A673 (cell line): ENCODE measurements at regions not wholly inside any gene's neighbourhood (a gene's known extent, or its start where the extent isn't known, plus 50 kb on each side); places are given as distances from the start of the nearest gene placed in this dataset.

Source experiments
- BruUV-seq: library from RNA; stranded (reverse); fragments of 400-500 nt; replicated peaks from 2 replicates; lab custom pipeline; 2021; lab: Mats Ljungman, UMichigan
- CTCF ChIA-PET: fragments of 300-600 bp; sonication (Branson Sonifier 250); formaldehyde crosslinking; loops from one replicate; lab custom pipeline; 2022; ENCODE audit warnings: antibody characterized with exemption; lab: Charles Lee
- POLR2A ChIA-PET: fragments of 300-600 bp; sonication (Branson Sonifier 250); formaldehyde crosslinking; loops from one replicate; lab custom pipeline; 2022; ENCODE audit warnings: antibody characterized with exemption; ENCODE audit not compliant: low non-redundant PET; lab: Charles Lee
- DNase-seq: peaks from one replicate; pipeline ENCODE4 v3.0.0-alpha.2; 2015; ENCODE audit warnings: low spot score
- H3K27ac ChIP-seq: fragments of 200-600 bp; sonication (generic); 2 replicates; pipeline ENCODE4 v1.5.1; 2016; ENCODE audit warnings: mixed run types, low read depth, mild to moderate bottlenecking, mixed read lengths, antibody characterized with exemption, low read length; ENCODE audit not compliant: poor library complexity, severe bottlenecking
- H3K27me3 ChIP-seq: fragments of 200-600 bp; sonication (generic); replicated peaks from 2 replicates; pipeline ENCODE4 v1.6.1; 2017; ENCODE audit warnings: mixed run types, low read depth, mild to moderate bottlenecking, mixed read lengths, antibody characterized with exemption, low read length; ENCODE audit not compliant: insufficient read depth, poor library complexity
- H3K36me3 ChIP-seq: fragments of 200-600 bp; sonication (generic); 2 replicates; pipeline ENCODE4 v1.6.1; 2016; ENCODE audit warnings: mixed run types, mild to moderate bottlenecking, mixed read lengths, antibody characterized with exemption, low read length; ENCODE audit not compliant: insufficient read depth, poor library complexity, severe bottlenecking
- H3K4me1 ChIP-seq: fragments of 200-600 bp; sonication (generic); 2 replicates; pipeline ENCODE4 v1.6.1; 2017; ENCODE audit warnings: mixed run types, mild to moderate bottlenecking, mixed read lengths, antibody characterized with exemption, low read length; ENCODE audit not compliant: insufficient read depth, poor library complexity, severe bottlenecking
- H3K4me3 ChIP-seq: fragments of 200-600 bp; sonication (generic); 2 replicates; pipeline ENCODE4 v1.5.1; 2016; ENCODE audit warnings: low read depth, mixed run types, mild to moderate bottlenecking, mixed read lengths, low read length; ENCODE audit not compliant: poor library complexity, severe bottlenecking
- H3K9me3 ChIP-seq: fragments of 200-600 bp; sonication (generic); 2 replicates; pipeline ENCODE4 v1.6.1; 2016; ENCODE audit warnings: mixed run types, low read depth, mild to moderate bottlenecking, mixed read lengths, antibody characterized with exemption, low read length; ENCODE audit not compliant: poor library complexity, severe bottlenecking
- EZH2 ChIP-seq: fragments of 200-600 bp; sonication (generic); IDR thresholded peaks from 2 replicates; pipeline ENCODE4 v1.6.1; 2017; ENCODE audit warnings: borderline replicate concordance, low read depth, mild to moderate bottlenecking, mixed read lengths, antibody characterized with exemption, low read length; ENCODE audit not compliant: poor library complexity, severe bottlenecking
- intact Hi-C: fragments of 100-400 bp; cut with micrococcal nuclease; formaldehyde crosslinking; loops from one replicate; pipeline ENCODE4 v1.10.0; 2022; ENCODE audit not compliant: unreplicated experiment
- TF ChIP-seq, protein P1 (sequence below): fragments of 300-800, 200-600 bp; sonication (generic); conservative IDR thresholded peaks from 2 replicates; pipeline ENCODE4 v1.5.1; 2017; ENCODE audit warnings: low read depth, mild to moderate bottlenecking, antibody characterized with exemption, low read length, moderate library complexity, mixed read lengths

DNA sequence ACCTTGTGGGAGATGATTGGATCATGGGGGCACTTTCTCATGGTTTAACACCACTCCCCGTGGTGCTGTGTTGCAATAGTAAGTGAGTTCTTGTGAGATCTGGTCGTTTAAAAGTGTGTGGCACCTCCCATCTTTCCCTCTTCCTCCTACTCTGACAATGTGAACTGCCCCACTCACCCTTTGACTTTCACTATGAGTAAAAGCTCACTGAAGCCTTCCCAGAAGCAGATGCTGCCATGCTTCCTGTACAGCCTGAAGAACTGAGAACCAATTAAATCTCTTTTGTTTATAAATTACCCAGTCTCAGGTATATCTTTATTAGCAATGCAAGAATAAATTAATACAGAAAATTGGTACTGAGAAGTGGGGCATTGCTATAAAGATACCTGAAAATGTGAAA is 509.6 kb upstream of the CT83 start:
- POLR2A ChIA-PET = no interaction called here
- DNase-seq = no peak
- no peaks in the 10 kb centered on the region for H3K9me3 ChIP-seq
- no peak overlapping the region for H3K4me3 ChIP-seq
- intact Hi-C loops = no loop called here
- no peak overlapping the region for H3K27ac ChIP-seq
- no peak for TF ChIP-seq EZH2
- TF ChIP-seq, protein P1, sequence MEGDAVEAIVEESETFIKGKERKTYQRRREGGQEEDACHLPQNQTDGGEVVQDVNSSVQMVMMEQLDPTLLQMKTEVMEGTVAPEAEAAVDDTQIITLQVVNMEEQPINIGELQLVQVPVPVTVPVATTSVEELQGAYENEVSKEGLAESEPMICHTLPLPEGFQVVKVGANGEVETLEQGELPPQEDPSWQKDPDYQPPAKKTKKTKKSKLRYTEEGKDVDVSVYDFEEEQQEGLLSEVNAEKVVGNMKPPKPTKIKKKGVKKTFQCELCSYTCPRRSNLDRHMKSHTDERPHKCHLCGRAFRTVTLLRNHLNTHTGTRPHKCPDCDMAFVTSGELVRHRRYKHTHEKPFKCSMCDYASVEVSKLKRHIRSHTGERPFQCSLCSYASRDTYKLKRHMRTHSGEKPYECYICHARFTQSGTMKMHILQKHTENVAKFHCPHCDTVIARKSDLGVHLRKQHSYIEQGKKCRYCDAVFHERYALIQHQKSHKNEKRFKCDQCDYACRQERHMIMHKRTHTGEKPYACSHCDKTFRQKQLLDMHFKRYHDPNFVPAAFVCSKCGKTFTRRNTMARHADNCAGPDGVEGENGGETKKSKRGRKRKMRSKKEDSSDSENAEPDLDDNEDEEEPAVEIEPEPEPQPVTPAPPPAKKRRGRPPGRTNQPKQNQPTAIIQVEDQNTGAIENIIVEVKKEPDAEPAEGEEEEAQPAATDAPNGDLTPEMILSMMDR = no peak
- H3K36me3 ChIP-seq = no peaks in the 10 kb centered on the region
- no TSS peak for BruUV-seq
- no peaks in the 10 kb centered on the region for H3K4me1 ChIP-seq
- CTCF ChIA-PET = no interaction called here
- H3K27me3 ChIP-seq = no peaks in the 10 kb centered on the region

DNA sequence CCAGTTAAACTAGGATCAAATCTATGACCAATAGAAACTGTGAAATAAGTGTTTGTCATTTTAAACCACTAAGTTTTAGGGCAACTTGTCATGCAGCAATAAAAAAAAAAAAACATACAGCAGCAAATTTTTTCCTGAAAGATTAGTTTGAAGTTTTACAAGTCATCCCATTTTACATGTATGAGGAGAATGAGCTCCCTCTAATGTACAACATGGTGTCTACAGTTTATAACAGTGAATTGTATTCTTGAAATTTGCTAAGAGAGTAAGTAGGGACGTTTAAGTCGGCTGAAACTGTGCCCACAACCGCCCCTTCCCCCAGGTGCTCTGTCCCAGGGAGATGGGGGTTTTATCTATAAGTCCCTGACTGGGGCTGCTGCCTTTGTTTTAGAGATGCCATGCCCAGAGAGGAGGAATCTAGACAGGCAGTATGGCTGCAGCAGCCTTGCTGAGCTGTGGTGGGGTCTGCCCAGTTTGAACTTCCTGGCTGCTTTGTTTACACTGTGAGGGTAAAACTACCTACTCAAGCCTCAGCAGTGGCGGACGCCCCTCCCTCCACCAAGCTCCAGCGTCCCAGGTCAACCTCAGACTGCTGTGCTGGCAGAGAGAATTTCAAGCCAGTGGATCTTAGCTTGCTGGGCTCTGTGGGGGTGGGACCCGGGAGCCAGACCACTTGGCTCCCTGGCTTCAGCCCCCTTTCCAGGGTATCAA is 499.3 kb upstream of the CT83 start:
- no TSS peak for BruUV-seq
- intact Hi-C loops = no loop called here
- Histone ChIP-seq H3K27me3 (no peaks in the 10 kb centered on the region), H3K27ac (no peak overlapping the region), H3K36me3 (no peaks in the 10 kb centered on the region), H3K4me1 (no peaks in the 10 kb centered on the region), H3K4me3 (no peak overlapping the region), H3K9me3 (no peaks in the 10 kb centered on the region)
- DNase-seq = no peak
- CTCF ChIA-PET = no interaction called here
- no peak for TF ChIP-seq EZH2
- TF ChIP-seq, protein P1 = no peak
- POLR2A ChIA-PET = no interaction called here

DNA sequence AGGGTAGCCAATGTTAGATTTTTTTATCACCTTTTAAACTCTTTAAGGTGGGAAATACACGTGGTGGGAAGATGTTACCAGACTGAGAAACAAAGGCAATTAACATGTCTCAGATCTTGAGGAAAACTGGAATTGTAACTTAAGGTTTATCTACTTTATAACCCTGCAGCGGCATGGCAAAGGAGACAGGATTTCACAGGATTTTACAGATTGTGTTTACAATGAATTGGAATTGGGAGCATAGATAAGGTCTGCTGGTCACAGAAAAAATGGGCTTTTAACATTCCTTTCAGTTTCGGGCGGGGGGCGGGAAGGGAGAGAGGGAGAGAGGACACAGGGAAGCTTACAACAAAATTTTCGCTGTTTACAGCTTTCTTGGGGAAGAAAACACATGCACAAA is 467.5 kb upstream of the CT83 start:
- Histone ChIP-seq H3K4me3 (no peak overlapping the region), H3K27me3 (peaks cover 4% of the 10 kb centered on the region), H3K9me3 (no peaks in the 10 kb centered on the region), H3K4me1 (no peaks in the 10 kb centered on the region), H3K36me3 (no peaks in the 10 kb centered on the region), H3K27ac (no peak overlapping the region)
- TF ChIP-seq, protein P1 = no peak
- TF ChIP-seq EZH2 = no peak
- intact Hi-C loops = no loop called here
- DNase-seq = no peak
- BruUV-seq = no TSS peak
- ChIA-PET CTCF (no interaction called here), POLR2A (no interaction called here)
